ENCODE measurements at regions not wholly inside any gene's neighbourhood (a gene's known extent, or its start where the extent isn't known, plus 50 kb on each side); places are given as distances from the start of the nearest gene placed in this dataset.

- no peak for TF ChIP-seq CTCF (IDR thresholded peaks at IDR 0.05)
- TF ChIP-seq EZH2phosphoT487 (IDR thresholded peaks at IDR 0.05): no peak
- TF ChIP-seq EZH2 (IDR thresholded peaks at IDR 0.05): no peak
These were observed 197.7 kb upstream of the CTNNB1 start for GRCh38 chr3:41001556-41001955.

Measured in neural progenitor cell (in vitro differentiated cells).